Subcutaneous abdominal adipose tissue (tissue), 5 donors: ENCODE measurements at regions not wholly inside any gene's neighbourhood (a gene's known extent, or its start where the extent isn't known, plus 50 kb on each side); places are given as distances from the start of the nearest gene placed in this dataset.

Experiments used
- H3K27ac ChIP-seq: one replicate; pipeline ENCODE4 v1.7.0; 2013; ENCODE audit warnings: low read depth, mild to moderate bottlenecking, inconsistent platforms, low read length, moderate library complexity
- H3K27me3 ChIP-seq, 5 donors: one replicate each; pipeline ENCODE4 v1.7.0; 2013; ENCODE audit warnings: low read length in 5 of 5, inconsistent platforms in 1 of 5; ENCODE audit not compliant: control insufficient read depth in 5 of 5, insufficient read depth in 4 of 5
- H3K36me3 ChIP-seq, 5 donors: one replicate each; pipeline ENCODE4 v1.7.0; 2013; ENCODE audit warnings: low read length in 5 of 5; ENCODE audit not compliant: control insufficient read depth in 5 of 5, insufficient read depth in 5 of 5
- H3K4me1 ChIP-seq, 5 donors: one replicate each; pipeline ENCODE4 v1.7.0; 2013; ENCODE audit warnings: low read length in 5 of 5, mild to moderate bottlenecking in 3 of 5, moderate library complexity in 1 of 5; ENCODE audit not compliant: control insufficient read depth in 5 of 5, insufficient read depth in 5 of 5
- H3K4me3 ChIP-seq, 5 donors: one replicate each; pipeline ENCODE4 v1.7.0; 2013; ENCODE audit warnings: low read length in 5 of 5, low read depth in 1 of 5
- H3K9ac ChIP-seq, 5 donors: one replicate each; pipeline ENCODE4 v1.7.0; 2013; ENCODE audit warnings: low read length in 5 of 5, mild to moderate bottlenecking in 4 of 5, moderate library complexity in 3 of 5
- H3K9me3 ChIP-seq, 5 donors: one replicate each; pipeline ENCODE4 v1.7.0; 2013; ENCODE audit warnings: low read length in 5 of 5; ENCODE audit not compliant: control insufficient read depth in 5 of 5
- donor health status: healthy.
- donor health status: healthy.
- donor health status: healthy.
- donor health status: healthy.
- donor health status: healthy.

- no peak overlapping the region for H3K9ac ChIP-seq
- H3K9me3 ChIP-seq: no peaks in the 10 kb centered on the region
- H3K4me1 ChIP-seq: peaks cover 0 to 5% (median 0%) of the 10 kb centered on the region in 5 donors
- no peak overlapping the region for H3K4me3 ChIP-seq
- no peaks in the 10 kb centered on the region for H3K36me3 ChIP-seq
- no peaks in the 10 kb centered on the region for H3K27me3 ChIP-seq
- no peak overlapping the region for H3K27ac ChIP-seq
Observed at GRCh38 chr16:80025236-80025635, 424.7 kb upstream of the MAF start.

- Histone ChIP-seq H3K36me3 (no peaks in the 10 kb centered on the region), H3K9ac (no peak overlapping the region), H3K27ac (no peak overlapping the region), H3K4me3 (no peak overlapping the region), H3K27me3 (no peaks in the 10 kb centered on the region), H3K9me3 (no peaks in the 10 kb centered on the region), H3K4me1 (peaks cover 0 to 5% (median 0%) of the 10 kb centered on the region in 5 donors)
Observed at GRCh38 chr16:80024443-80024842, 423.9 kb upstream of the MAF start.

GRCh38 chr16:80023865-80024264 lies 423.3 kb upstream of the MAF start:
- H3K9me3 ChIP-seq: no peaks in the 10 kb centered on the region
- H3K9ac ChIP-seq: no peak overlapping the region
- no peak overlapping the region for H3K4me3 ChIP-seq
- H3K27ac ChIP-seq: no peak overlapping the region
- peaks cover 0 to 5% (median 0%) of the 10 kb centered on the region in 5 donors for H3K4me1 ChIP-seq
- no peaks in the 10 kb centered on the region for H3K27me3 ChIP-seq
- H3K36me3 ChIP-seq: no peaks in the 10 kb centered on the region

- Histone ChIP-seq H3K4me3 (no peak overlapping the region), H3K36me3 (no peaks in the 10 kb centered on the region), H3K9me3 (no peaks in the 10 kb centered on the region), H3K27me3 (no peaks in the 10 kb centered on the region), H3K9ac (no peak overlapping the region), H3K4me1 (no peaks in the 10 kb centered on the region), H3K27ac (no peak overlapping the region)
Observed at GRCh38 chr16:80019395-80019794, 418.9 kb upstream of the MAF start.

- no peaks in the 10 kb centered on the region for H3K27me3 ChIP-seq
- H3K9ac ChIP-seq: no peak overlapping the region
- H3K27ac ChIP-seq: no peak overlapping the region
- H3K9me3 ChIP-seq: no peaks in the 10 kb centered on the region
- H3K36me3 ChIP-seq: no peaks in the 10 kb centered on the region
- H3K4me1 ChIP-seq: no peaks in the 10 kb centered on the region
- no peak overlapping the region for H3K4me3 ChIP-seq
Observed at GRCh38 chr16:80018466-80018865, 417.9 kb upstream of the MAF start.

DNA sequence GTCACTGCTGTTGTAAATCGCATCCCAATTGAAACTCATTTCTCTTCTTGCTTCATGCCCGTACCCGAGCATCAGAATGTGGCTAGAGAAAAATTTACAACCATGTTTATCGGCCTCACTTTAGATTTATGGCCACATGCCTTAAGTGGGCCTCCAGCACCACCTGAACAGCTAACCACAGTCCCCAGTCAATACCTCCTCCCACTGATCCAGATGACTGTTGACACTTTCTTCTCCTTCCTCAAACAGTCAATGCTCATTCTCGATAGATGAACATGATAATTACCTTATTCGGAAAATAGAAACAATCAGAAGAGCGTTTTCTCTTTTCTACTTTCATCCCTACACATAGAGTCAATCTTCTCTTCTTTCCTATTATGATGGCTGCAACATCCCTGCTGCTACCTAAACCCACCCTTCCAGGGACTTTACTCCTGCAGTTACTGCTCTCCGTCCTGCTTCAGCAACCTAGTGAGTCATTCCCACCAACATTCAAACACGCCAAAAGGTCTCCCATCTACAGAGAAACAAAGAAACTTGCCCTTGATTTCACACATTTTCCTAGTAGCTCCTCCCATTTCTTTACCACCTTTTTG lies 416.3 kb upstream of the MAF start:
- Histone ChIP-seq H3K9me3 (no peaks in the 10 kb centered on the region), H3K4me1 (no peaks in the 10 kb centered on the region), H3K4me3 (no peak overlapping the region), H3K36me3 (no peaks in the 10 kb centered on the region), H3K9ac (no peak overlapping the region), H3K27ac (no peak overlapping the region), H3K27me3 (no peaks in the 10 kb centered on the region)

DNA sequence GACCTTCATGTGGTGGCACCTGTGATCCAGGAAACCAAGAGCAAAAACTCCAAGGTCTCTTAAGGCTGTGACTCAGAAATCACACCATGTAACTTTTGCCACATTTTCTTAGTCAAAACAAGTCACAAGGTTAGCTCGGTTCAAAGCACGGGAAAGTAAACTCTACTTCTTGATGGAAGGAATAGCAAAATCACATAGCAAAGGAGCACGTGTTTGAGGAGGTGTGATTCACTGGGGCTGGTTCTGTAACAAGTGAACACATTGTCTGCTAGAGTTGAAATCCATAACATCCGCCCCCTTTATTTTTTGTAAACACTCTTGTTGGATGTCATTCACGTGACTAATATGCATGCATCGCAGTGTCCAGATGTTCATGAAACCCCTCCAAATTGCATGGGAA lies 415.0 kb upstream of the MAF start:
- H3K27ac ChIP-seq: no peak overlapping the region
- no peaks in the 10 kb centered on the region for H3K36me3 ChIP-seq
- H3K27me3 ChIP-seq: no peaks in the 10 kb centered on the region
- H3K4me1 ChIP-seq: no peaks in the 10 kb centered on the region
- no peak overlapping the region for H3K4me3 ChIP-seq
- no peak overlapping the region for H3K9ac ChIP-seq
- H3K9me3 ChIP-seq: no peaks in the 10 kb centered on the region

GRCh38 chr16:80014241-80014939 lies 413.9 kb upstream of the MAF start:
- H3K36me3 ChIP-seq: no peaks in the 10 kb centered on the region
- no peak overlapping the region for H3K9ac ChIP-seq
- H3K27ac ChIP-seq: no peak overlapping the region
- H3K4me3 ChIP-seq: no peak overlapping the region
- H3K4me1 ChIP-seq: no peaks in the 10 kb centered on the region
- no peaks in the 10 kb centered on the region for H3K27me3 ChIP-seq
- H3K9me3 ChIP-seq: no peaks in the 10 kb centered on the region

GRCh38 chr16:80012586-80012985 lies 412.0 kb upstream of the MAF start:
- Histone ChIP-seq H3K9me3 (no peaks in the 10 kb centered on the region), H3K4me1 (no peaks in the 10 kb centered on the region), H3K9ac (no peak overlapping the region), H3K27me3 (no peaks in the 10 kb centered on the region), H3K4me3 (no peak overlapping the region), H3K27ac (no peak overlapping the region), H3K36me3 (no peaks in the 10 kb centered on the region)

- Histone ChIP-seq H3K9ac (no peak overlapping the region), H3K4me1 (peaks cover 0 to 3% (median 0%) of the 10 kb centered on the region in 5 donors), H3K36me3 (no peaks in the 10 kb centered on the region), H3K27ac (no peak overlapping the region), H3K27me3 (no peaks in the 10 kb centered on the region), H3K4me3 (no peak overlapping the region), H3K9me3 (no peaks in the 10 kb centered on the region)
Observed at GRCh38 chr16:80009971-80010659, 409.6 kb upstream of the MAF start.
